ENCODE measurements at regions not wholly inside any gene's neighbourhood (a gene's known extent, or its start where the extent isn't known, plus 50 kb on each side); places are given as distances from the start of the nearest gene placed in this dataset.

- Mint-ChIP-seq H3K4me1 (no peaks in the 10 kb centered on the region), H3K9me3 (peaks cover 2 to 4% (median 3%) of the 10 kb centered on the region in 3 donors), H3K4me3 (no peak overlapping the region)
Observed at GRCh38 chr15:39459548-39459947, 121.3 kb upstream of the THBS1 start.

DNA sequence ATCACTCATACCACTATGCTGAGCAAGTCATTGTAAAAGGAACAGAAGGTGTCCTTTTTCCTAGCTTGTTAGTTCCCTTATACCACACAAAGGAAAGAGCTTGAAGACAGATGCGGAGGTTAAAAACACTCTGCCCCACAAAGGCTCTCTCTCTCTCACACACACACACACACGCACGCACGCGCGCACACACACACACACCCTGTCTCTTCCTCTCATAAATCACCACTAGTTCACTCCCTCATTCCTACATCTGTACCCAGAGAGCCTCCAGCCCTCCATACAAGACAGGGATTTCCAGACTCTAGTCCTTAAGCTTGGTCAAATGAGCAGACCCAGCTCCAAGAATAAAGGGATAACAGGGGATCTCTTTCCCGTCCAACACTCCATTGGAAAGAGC lies 120.1 kb upstream of the THBS1 start:
- Mint-ChIP-seq H3K9me3 (peaks cover 2 to 4% (median 3%) of the 10 kb centered on the region in 3 donors), H3K27ac (no peak overlapping the region), H3K36me3 (no peaks in the 10 kb centered on the region), H3K27me3 (peaks cover 5% of the 10 kb centered on the region), H3K4me3 (no peak overlapping the region), H3K4me1 (no peaks in the 10 kb centered on the region)

More at GRCh38 chr15:39459548-39459947, 121.3 kb upstream of the THBS1 start:
- Mint-ChIP-seq H3K36me3 (no peaks in the 10 kb centered on the region), H3K27ac (no peak overlapping the region), H3K27me3 (peaks cover 5% of the 10 kb centered on the region)

GRCh38 chr15:39461536-39462130 lies 119.2 kb upstream of the THBS1 start:
- Mint-ChIP-seq H3K9me3 (peaks cover 2 to 4% (median 3%) of the 10 kb centered on the region in 3 donors), H3K4me3 (no peak overlapping the region), H3K27me3 (peaks cover 5% of the 10 kb centered on the region), H3K4me1 (no peaks in the 10 kb centered on the region), H3K27ac (no peak overlapping the region), H3K36me3 (no peaks in the 10 kb centered on the region)

DNA sequence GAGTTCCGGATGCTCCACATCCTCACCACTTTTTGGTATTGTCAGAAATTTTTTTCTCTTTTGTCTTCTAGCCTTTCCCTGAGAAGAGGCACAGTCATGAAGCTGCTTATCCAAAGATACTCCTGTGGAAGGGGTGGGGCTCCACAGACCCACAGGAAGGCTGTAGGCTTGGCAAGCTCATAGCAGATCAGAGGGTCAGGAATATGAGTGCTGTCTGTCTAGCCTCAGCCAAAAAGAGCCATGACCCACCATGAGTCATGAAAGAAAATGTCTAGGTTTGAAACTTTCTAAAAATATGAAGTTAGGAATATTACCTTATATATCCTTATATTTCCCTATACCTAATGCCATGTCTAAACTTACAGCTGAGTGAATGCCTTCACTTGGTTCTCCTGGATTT lies 118.2 kb upstream of the THBS1 start:
- H3K27me3 Mint-ChIP-seq: peaks cover 5% of the 10 kb centered on the region
- no peaks in the 10 kb centered on the region for H3K36me3 Mint-ChIP-seq
- H3K9me3 Mint-ChIP-seq: peaks cover 1 to 3% (median 2%) of the 10 kb centered on the region in 3 donors
- H3K27ac Mint-ChIP-seq: no peak overlapping the region
- H3K4me1 Mint-ChIP-seq: no peaks in the 10 kb centered on the region
- H3K4me3 Mint-ChIP-seq: no peak overlapping the region

DNA sequence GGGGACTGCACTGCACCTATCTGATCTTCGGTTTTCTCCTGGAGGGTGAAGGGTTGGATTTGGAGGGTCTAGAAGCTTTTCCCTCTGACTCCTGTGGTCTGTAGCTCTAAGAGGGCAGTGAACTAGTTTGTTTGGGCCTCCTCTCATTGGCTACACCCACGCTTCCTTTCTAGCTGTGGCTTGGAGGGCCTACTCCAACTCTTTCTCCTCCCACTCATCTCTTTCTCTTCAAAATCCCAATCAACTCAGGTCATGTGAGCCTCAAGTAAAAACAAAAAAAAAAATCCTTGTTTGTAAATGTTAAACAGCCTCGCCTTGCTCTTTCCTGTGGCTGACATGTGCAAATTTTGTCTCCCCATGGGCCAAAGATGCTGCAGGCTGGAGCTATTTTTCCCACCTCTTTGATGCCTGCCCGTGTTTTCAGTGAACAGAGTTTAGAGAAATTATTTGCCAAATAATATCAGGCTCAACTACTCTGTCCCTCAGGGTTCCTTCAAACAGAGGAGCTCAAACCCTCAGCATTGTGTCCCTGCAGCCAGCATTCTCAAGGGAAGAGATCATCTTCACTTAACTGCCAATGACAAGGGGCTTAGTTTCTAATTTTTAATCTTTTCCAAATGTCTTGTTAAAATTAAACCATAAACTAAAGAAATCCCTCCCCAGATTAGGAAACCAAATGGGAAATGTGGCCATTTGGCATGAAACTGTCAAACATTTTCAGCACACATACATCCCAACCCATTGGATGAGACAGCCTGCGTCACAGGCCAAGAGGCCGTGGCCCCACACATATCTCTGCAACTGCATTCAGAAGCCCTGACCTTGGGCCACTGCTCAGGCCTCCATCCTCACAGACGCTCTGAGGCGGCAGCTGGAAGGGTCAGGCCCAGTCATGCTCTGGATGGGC lies 114.8 kb upstream of the THBS1 start:
- peaks cover 0 to 2% (median 0%) of the 10 kb centered on the region in 3 donors for H3K4me1 Mint-ChIP-seq
- H3K4me3 Mint-ChIP-seq: no peak overlapping the region
- peaks cover 3% of the 10 kb centered on the region for H3K36me3 Mint-ChIP-seq
- H3K9me3 Mint-ChIP-seq: peaks cover 0 to 6% (median 3%) of the 10 kb centered on the region in 3 donors
- H3K27me3 Mint-ChIP-seq: peaks cover 9% of the 10 kb centered on the region
- no peak overlapping the region for H3K27ac Mint-ChIP-seq

GRCh38 chr15:39466750-39467105 lies 114.2 kb upstream of the THBS1 start:
- peaks cover 8% of the 10 kb centered on the region for H3K27me3 Mint-ChIP-seq
- no peak overlapping the region for H3K4me3 Mint-ChIP-seq
- H3K9me3 Mint-ChIP-seq: peaks cover 0 to 6% (median 3%) of the 10 kb centered on the region in 3 donors
- H3K27ac Mint-ChIP-seq: no peak overlapping the region
- H3K4me1 Mint-ChIP-seq: peaks cover 0 to 2% (median 0%) of the 10 kb centered on the region in 3 donors
- H3K36me3 Mint-ChIP-seq: peaks cover 3% of the 10 kb centered on the region

DNA sequence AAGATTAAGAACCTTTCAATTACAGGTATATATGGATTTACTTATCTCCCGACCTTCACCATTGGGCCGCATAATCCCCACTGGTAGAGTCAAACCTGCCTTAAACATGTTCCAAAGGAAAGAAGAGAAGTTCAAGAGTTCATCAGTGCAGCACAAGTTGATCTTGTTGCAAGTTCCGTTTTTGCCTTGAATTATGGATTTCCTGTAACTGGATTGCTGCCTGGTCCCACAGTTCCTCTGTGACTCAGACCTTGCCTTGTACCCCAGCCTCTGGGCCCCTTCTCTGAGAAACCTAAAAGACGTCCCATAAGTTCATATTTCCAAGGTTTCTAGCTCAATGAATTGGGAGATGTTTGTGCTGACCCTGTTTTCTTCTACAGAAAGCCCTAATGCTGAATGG lies 112.5 kb upstream of the THBS1 start:
- Mint-ChIP-seq H3K36me3 (peaks cover 4% of the 10 kb centered on the region), H3K4me1 (peaks cover 0 to 2% (median 0%) of the 10 kb centered on the region in 3 donors), H3K4me3 (no peak overlapping the region), H3K27ac (no peak overlapping the region), H3K9me3 (peaks cover 0 to 6% (median 0%) of the 10 kb centered on the region in 3 donors), H3K27me3 (peaks cover 4% of the 10 kb centered on the region)

GRCh38 chr15:39468828-39469227 lies 112.1 kb upstream of the THBS1 start:
- H3K4me3 Mint-ChIP-seq: no peak overlapping the region
- H3K4me1 Mint-ChIP-seq: peaks cover 0 to 2% (median 0%) of the 10 kb centered on the region in 3 donors
- H3K36me3 Mint-ChIP-seq: peaks cover 4% of the 10 kb centered on the region
- peaks cover 4% of the 10 kb centered on the region for H3K27me3 Mint-ChIP-seq
- peaks cover 0 to 4% (median 0%) of the 10 kb centered on the region in 3 donors for H3K9me3 Mint-ChIP-seq
- H3K27ac Mint-ChIP-seq: no peak overlapping the region

DNA sequence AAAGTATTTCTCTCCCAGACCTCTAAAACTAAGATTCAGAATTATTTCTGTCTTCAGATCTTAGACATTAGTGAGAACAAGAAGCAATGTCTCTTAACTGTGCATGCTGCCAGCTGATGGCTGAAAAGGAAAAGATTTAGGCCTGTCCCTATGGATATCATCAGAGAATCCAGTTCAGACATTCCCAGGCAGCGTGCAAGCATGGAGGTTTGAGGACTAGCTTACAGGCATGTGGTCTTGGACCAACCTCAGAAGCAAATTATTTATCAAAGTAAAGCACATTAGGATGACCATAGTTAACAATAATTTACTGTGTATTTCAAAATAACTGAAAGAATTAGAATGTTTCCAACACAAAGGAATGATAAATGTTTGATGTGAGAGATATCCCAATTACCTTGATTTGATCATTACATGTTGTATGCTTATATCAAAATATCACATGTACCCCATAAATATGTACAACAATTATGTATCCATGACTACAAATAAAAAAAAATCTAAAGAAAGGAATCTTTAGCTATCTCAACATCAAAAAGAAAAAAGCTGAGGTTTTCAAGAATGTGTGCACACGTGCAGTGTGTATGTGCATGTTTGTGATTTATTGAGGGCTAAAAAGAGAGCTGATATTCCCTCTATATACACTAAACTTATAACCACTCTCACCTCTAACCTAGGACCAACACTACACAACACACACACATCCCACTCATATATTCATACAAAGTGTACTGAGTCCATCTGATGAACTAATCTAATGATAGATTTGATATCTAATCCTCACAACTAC lies 108.9 kb upstream of the THBS1 start:
- Mint-ChIP-seq H3K4me3 (no peak overlapping the region), H3K36me3 (peaks cover 4% of the 10 kb centered on the region), H3K27ac (no peak overlapping the region), H3K27me3 (peaks cover 4% of the 10 kb centered on the region), H3K9me3 (peaks cover 0 to 4% (median 0%) of the 10 kb centered on the region in 3 donors), H3K4me1 (peaks cover 0 to 2% (median 0%) of the 10 kb centered on the region in 3 donors)

DNA sequence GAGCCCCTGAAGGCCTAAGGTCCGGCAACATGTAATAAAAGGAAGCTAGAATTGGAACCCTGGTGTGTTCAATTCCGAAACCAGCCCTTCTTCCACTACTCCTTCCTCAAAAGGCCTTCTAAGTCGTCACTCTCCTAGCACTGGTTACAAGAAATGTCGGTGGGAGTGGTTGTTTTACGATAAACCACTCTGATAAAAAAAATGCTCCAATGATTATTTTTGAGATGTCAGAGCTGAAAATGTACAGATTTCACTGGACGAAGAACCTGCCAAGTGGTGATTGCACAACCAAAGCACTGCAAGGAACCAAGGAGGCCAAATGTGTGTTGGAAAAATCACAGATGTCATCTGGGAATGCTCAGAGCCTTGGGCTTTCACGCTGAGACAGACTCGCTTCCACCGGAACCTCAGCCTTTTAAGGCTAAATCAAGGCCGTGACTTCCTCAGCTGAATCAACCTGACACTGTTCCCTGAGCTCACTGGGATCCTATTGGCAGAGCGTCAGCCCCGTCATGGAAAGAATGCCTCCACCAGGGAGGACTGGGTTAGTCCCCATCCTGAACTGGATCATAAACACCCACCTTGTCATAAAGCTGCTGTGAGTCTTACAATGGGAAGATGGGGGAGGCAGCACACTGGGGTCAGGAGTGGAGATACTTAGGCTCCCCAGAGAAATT lies 108.1 kb upstream of the THBS1 start:
- Mint-ChIP-seq H3K36me3 (peaks cover 4% of the 10 kb centered on the region), H3K4me3 (no peak overlapping the region), H3K4me1 (peaks cover 0 to 2% (median 0%) of the 10 kb centered on the region in 3 donors), H3K9me3 (peaks cover 0 to 4% (median 0%) of the 10 kb centered on the region in 3 donors), H3K27ac (no peak overlapping the region), H3K27me3 (peaks cover 4% of the 10 kb centered on the region)

- peaks cover 0 to 2% (median under 1%) of the 10 kb centered on the region in 3 donors for H3K4me1 Mint-ChIP-seq
- peaks cover 4% of the 10 kb centered on the region for H3K27me3 Mint-ChIP-seq
- H3K27ac Mint-ChIP-seq: no peak overlapping the region
- no peak overlapping the region for H3K4me3 Mint-ChIP-seq
- H3K36me3 Mint-ChIP-seq: peaks cover 4% of the 10 kb centered on the region
- H3K9me3 Mint-ChIP-seq: peaks cover 0 to 4% (median 0%) of the 10 kb centered on the region in 3 donors
Observed at GRCh38 chr15:39473298-39473947, 107.5 kb upstream of the THBS1 start.

DNA sequence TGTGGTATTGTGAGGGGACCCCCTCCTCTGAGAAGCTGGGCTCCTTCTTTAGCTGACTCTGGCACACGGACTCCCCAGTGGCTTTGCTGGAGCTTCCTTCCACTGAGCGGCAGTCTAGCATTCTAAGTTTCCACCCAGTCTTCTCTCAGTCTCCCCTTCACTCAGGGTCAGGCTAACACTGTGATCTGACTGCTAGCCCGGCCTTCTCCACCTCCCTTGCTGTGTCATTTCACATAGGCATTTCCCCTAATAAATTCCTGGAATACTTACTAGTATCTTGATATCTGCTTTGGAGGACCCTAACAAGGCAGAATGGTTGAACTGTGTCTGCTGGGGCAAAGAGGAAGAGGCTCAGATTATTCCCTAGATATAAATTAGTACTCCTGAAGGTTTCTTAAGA lies 106.2 kb upstream of the THBS1 start:
- Mint-ChIP-seq H3K4me1 (peaks cover 0 to 2% (median 2%) of the 10 kb centered on the region in 3 donors), H3K9me3 (peaks cover 0 to 4% (median 0%) of the 10 kb centered on the region in 3 donors), H3K36me3 (peaks cover 4% of the 10 kb centered on the region), H3K27ac (no peak overlapping the region), H3K4me3 (no peak overlapping the region), H3K27me3 (peaks cover 4% of the 10 kb centered on the region)

DNA sequence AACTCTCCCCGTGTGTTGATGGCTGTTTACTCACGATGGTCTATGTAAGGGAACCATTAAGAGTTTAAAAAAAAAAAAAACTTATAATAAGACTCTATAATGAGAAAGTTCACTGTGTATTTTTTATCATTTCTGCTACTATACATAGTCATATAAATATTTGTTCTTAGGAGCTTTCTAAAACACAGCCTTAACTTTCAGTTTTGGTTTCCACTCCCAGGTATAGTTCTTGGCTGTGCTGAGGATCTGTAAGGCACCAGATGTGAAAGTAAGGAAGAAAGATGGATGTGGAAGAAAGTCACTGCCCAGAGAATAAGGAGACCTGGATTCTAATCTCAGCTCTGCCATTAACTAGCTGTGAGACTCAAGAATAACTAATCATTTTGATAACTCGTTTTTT lies 101.9 kb upstream of the THBS1 start:
- Mint-ChIP-seq H3K27ac (peak overlapping the region in 1 of 3 donors; percentile 48), H3K36me3 (no peaks in the 10 kb centered on the region), H3K4me1 (peaks cover 0 to 2% (median 0%) of the 10 kb centered on the region in 3 donors), H3K27me3 (no peaks in the 10 kb centered on the region), H3K4me3 (peak overlapping the region in 1 of 4 donors; percentile 1), H3K9me3 (no peaks in the 10 kb centered on the region)

DNA sequence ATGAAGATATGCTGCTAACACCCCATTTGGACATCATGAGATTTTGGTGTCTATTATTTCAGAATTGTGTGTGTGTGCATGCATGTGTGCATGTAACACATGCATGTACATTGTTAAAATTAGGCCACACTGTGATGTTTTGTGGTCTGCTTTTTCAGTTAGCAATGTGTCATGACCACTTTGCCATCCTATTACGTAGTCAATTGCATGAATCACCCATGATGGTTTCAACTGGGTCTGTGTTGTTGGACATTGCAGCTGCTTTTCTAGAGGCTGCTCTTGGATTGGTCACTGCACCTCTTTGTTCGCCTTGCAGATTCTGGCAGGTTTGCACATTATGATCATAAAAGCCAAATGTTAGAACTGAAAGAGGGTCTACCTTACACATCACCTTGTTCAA lies 101.0 kb upstream of the THBS1 start:
- peaks cover 0 to 2% (median 0%) of the 10 kb centered on the region in 3 donors for H3K4me1 Mint-ChIP-seq
- no peaks in the 10 kb centered on the region for H3K36me3 Mint-ChIP-seq
- H3K27ac Mint-ChIP-seq: no peak overlapping the region
- H3K9me3 Mint-ChIP-seq: no peaks in the 10 kb centered on the region
- no peaks in the 10 kb centered on the region for H3K27me3 Mint-ChIP-seq
- H3K4me3 Mint-ChIP-seq: no peak overlapping the region
